Body of pancreas (tissue), 4 donors: ENCODE measurements at regions not wholly inside any gene's neighbourhood (a gene's known extent, or its start where the extent isn't known, plus 50 kb on each side); places are given as distances from the start of the nearest gene placed in this dataset.

Experiments
- ATAC-seq: fragments of 150-250 bp; one replicate; pipeline ENCODE4 v1.9.1; 2016
- DNase-seq, 4 donors: peaks; one replicate each; pipeline ENCODE4 v3.0.0-alpha.2; 2019
- H3K27ac ChIP-seq, 4 donors: fragments of 200-600 bp; sonication (generic); 1 replicate in 3 of 4; 2 replicates in 1 of 4; pipeline versions ENCODE4 v1.5.1 to v1.6.1; 2016 to 2019; ENCODE audit warnings: mild to moderate bottlenecking in 1 of 4, mixed read lengths in 1 of 4, moderate library complexity in 1 of 4
- H3K27me3 ChIP-seq, 2 donors: fragments of 200-600 bp; sonication (generic); one replicate each; pipeline ENCODE4 v1.6.0; 2016; ENCODE audit warnings: mild to moderate bottlenecking in 1 of 2
- H3K36me3 ChIP-seq, 2 donors: fragments of 200-600 bp; sonication (generic); replicated peaks in 1 of 2; 2 replicates each; pipeline ENCODE4 v1.5.1; 2016; ENCODE audit warnings: low read depth in 2 of 2; ENCODE audit not compliant: insufficient read depth in 1 of 2
- H3K4me1 ChIP-seq: fragments of 200-600 bp; sonication (generic); one replicate; pipeline ENCODE4 v1.6.0; 2016
- H3K4me3 ChIP-seq, 2 donors: fragments of 200-600 bp; sonication (generic); 1 replicate in 1 of 2; 2 replicates in 1 of 2; pipeline ENCODE4 v1.5.1; 2016 to 2019
- H3K9me3 ChIP-seq, 3 donors: fragments of 200-600 bp; sonication (generic); 1 replicate in 2 of 3; 2 replicates in 1 of 3; pipeline ENCODE4 v1.5.1; 2016
- CTCF ChIP-seq, 7 experiments: fragments of 450-650 bp in 4 of 7; fragments of 200-600 bp in 3 of 7; sonication (generic) in 3 of 7; IDR thresholded peaks; one replicate each; pipeline ENCODE4 v1.5.1; 2016 to 2019; ENCODE audit warnings: antibody characterized with exemption in 7 of 7
- POLR2A ChIP-seq, 3 donors: fragments of 450-650 bp; IDR thresholded peaks; one replicate each; pipeline ENCODE4 v1.6.1; 2016; ENCODE audit warnings: antibody characterized with exemption in 3 of 3, mild to moderate bottlenecking in 2 of 3
- WGBS, 2 donors: methylation state at CpG; one replicate each; pipeline ENCODE4 v1.1.5; 2017; 5-methylcytosine and 5-hydroxymethylcytosine counted together
- intact Hi-C: fragments of 100-400 bp; cut with DNase I; formaldehyde crosslinking; loops from one replicate; pipeline ENCODE4 v1.15.1; 2023

GRCh38 chr2:49861821-49862220, 707.5 kb upstream of the FSHR start:
- TF ChIP-seq CTCF (IDR thresholded peaks at IDR 0.05) (no peak), POLR2A (IDR thresholded peaks at IDR 0.05) (no peak)
- Histone ChIP-seq H3K27me3 (no peaks in the 10 kb centered on the region), H3K36me3 (no peaks in the 10 kb centered on the region), H3K4me3 (no peak overlapping the region), H3K4me1 (no peaks in the 10 kb centered on the region), H3K9me3 (no peaks in the 10 kb centered on the region), H3K27ac (no peak overlapping the region)
- WGBS, 2 donors = 72 to 79% methylated on average over 2 of the region's 2 CpGs
- intact Hi-C loops = no loop called here
- DNase-seq = no peak
- no peak for ATAC-seq

- 73% methylated on average over 2 of the region's 2 CpGs for WGBS, 2 donors
- no peak overlapping the region for H3K27ac ChIP-seq
- no peak for ATAC-seq
These were observed 706.5 kb upstream of the FSHR start for GRCh38 chr2:49860834-49861233.

DNA sequence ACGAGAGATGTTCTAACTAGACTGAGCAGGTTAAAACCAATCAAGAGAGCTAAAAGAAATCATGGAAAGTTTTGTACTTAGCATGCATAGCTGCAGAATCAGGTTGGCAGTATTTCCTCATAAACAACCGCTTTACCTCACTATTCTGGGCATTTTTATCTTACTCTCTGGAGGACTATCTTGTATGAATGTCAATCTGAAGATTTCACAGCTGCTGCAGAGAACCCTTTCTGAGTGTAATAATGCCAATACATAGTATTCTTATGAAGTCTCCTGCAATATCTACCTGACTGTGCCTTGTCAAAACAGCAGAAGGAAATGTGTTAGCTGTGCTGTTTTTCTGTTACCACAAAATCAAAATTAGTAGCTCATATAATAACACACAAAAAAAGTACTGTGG, 705.9 kb upstream of the FSHR start:
- no peaks in the 10 kb centered on the region for H3K36me3 ChIP-seq
- ATAC-seq (no peak), DNase-seq (no peak)
- H3K9me3 ChIP-seq = no peaks in the 10 kb centered on the region
- no peak overlapping the region for H3K27ac ChIP-seq
- WGBS, 2 donors = 39 to 59% methylated on average over 2 of the region's 2 CpGs
- no peaks in the 10 kb centered on the region for H3K27me3 ChIP-seq
- TF ChIP-seq POLR2A (IDR thresholded peaks at IDR 0.05) = no peak
- no peak for TF ChIP-seq CTCF (IDR thresholded peaks at IDR 0.05)
- intact Hi-C loops = no loop called here
- H3K4me3 ChIP-seq = no peak overlapping the region
- no peaks in the 10 kb centered on the region for H3K4me1 ChIP-seq

More at GRCh38 chr2:49860834-49861233, 706.5 kb upstream of the FSHR start:
- no peak for TF ChIP-seq POLR2A (IDR thresholded peaks at IDR 0.05)
- no peak for TF ChIP-seq CTCF (IDR thresholded peaks at IDR 0.05)
- no peak for DNase-seq
- intact Hi-C loops = no loop called here
- no peaks in the 10 kb centered on the region for H3K27me3 ChIP-seq
- H3K4me1 ChIP-seq = no peaks in the 10 kb centered on the region
- H3K9me3 ChIP-seq = no peaks in the 10 kb centered on the region
- H3K4me3 ChIP-seq = no peak overlapping the region
- H3K36me3 ChIP-seq = no peaks in the 10 kb centered on the region

DNA sequence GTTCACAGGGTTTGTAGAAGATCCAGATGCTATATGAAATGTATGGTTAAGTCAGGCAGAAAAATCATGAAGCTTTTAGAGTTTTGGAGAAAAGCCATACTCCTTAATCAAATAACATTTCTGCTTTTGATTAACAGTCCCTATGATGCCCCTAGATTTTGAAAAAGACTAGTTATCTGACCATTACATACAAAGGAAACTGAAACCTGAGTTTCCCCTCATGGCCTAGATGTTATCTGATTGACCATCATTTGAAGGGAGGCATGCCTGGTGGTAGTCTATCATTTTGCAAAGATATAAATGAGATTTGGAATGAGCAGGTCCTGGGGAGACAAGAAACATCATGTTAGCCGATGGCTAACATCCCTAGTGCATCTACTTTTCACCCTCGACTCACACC, 704.3 kb upstream of the FSHR start:
- Histone ChIP-seq H3K27ac (no peak overlapping the region), H3K4me1 (no peaks in the 10 kb centered on the region), H3K4me3 (no peak overlapping the region), H3K9me3 (no peaks in the 10 kb centered on the region), H3K36me3 (no peaks in the 10 kb centered on the region), H3K27me3 (no peaks in the 10 kb centered on the region)
- TF ChIP-seq CTCF (IDR thresholded peaks at IDR 0.05) (no peak), POLR2A (IDR thresholded peaks at IDR 0.05) (no peak)
- DNase-seq (no peak), ATAC-seq (no peak)
- 62 to 75% methylated on average over 2 of the region's 2 CpGs for WGBS, 2 donors
- intact Hi-C loops = no loop called here

- no peaks in the 10 kb centered on the region for H3K36me3 ChIP-seq
- no peaks in the 10 kb centered on the region for H3K4me1 ChIP-seq
- H3K9me3 ChIP-seq = no peaks in the 10 kb centered on the region
- no peak overlapping the region for H3K4me3 ChIP-seq
- DNase-seq = no peak
- no peaks in the 10 kb centered on the region for H3K27me3 ChIP-seq
- WGBS, 2 donors = 33 to 35% methylated on average over 3 of the region's 3 CpGs
- intact Hi-C loops = no loop called here
- H3K27ac ChIP-seq = no peak overlapping the region
- no peak for TF ChIP-seq POLR2A (IDR thresholded peaks at IDR 0.05)
- no peak for TF ChIP-seq CTCF (IDR thresholded peaks at IDR 0.05)
- no peak for ATAC-seq
These were observed 703.8 kb upstream of the FSHR start for GRCh38 chr2:49858113-49858490.
